Mononuclear cell (primary cell): ENCODE measurements at regions not wholly inside any gene's neighbourhood (a gene's known extent, or its start where the extent isn't known, plus 50 kb on each side); places are given as distances from the start of the nearest gene placed in this dataset.
"Not testable (repeated sequence)": the region's sequence is repeated elsewhere in the genome, so short reads cannot be mapped to it uniquely, and the experiment has no call there.

Source experiments
- H3K27me3 ChIP-seq: 2 replicates; pipeline ENCODE4 v1.6.0; 2011; ENCODE audit warnings: low read length, control low read depth; ENCODE audit not compliant: insufficient read depth
- H3K4me1 ChIP-seq: 2 replicates; pipeline ENCODE4 v1.5.1; 2011; ENCODE audit warnings: mild to moderate bottlenecking, low read length, control low read depth; ENCODE audit not compliant: insufficient read depth
- H3K4me3 ChIP-seq: 2 replicates; pipeline ENCODE4 v1.5.1; 2011; ENCODE audit warnings: mild to moderate bottlenecking, low read length, moderate library complexity
- H3K9me3 ChIP-seq: 2 replicates; pipeline ENCODE4 v1.5.1; 2011; ENCODE audit warnings: low read depth, mild to moderate bottlenecking, control low read depth, low read length

DNA sequence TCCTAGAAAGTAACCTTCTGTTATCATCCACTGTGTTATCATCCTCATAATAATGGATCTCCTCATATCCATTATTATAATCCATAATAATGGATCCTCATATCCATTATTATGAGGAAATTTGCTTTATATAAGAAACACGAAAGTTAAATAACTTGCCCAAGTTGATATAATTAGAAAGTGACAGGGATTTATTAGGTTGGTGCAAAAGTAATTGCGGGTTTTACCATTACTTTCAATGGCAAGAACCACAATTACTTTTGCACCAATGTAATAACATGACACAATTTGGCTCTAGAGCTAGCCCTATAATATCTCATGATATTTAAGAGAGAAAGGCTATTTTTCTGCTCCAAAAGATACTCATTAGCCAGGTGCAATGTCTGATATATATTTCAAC is 275.7 kb upstream of the STXBP5 start:
- no peaks in the 10 kb centered on the region for H3K9me3 ChIP-seq

DNA sequence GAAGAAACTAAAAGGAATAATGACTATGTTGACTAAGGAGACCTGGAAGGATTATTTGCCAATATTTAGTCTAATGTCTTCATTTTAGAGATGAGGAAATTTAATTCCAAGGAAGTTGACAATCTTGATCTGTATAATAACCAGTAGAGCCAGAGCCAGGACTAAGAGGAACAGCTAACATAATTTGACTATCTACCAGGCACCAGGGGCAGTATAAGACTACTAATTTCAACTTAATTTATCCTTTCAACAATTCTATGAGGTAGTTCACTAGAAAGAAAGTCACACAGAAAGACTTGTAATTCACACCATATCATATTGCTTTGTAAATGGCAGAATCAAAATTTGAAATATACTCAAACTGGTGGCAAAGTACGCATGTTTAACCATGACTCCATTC is 273.0 kb upstream of the STXBP5 start:
- Histone ChIP-seq H3K4me3 (no peak overlapping the region), H3K9me3 (no peaks in the 10 kb centered on the region), H3K4me1 (no peaks in the 10 kb centered on the region), H3K27me3 (no peaks in the 10 kb centered on the region)

More for the DNA sequence above, 275.7 kb upstream of the STXBP5 start:
- Histone ChIP-seq H3K4me1 (no peaks in the 10 kb centered on the region), H3K27me3 (no peaks in the 10 kb centered on the region), H3K4me3 (no peak overlapping the region)

DNA sequence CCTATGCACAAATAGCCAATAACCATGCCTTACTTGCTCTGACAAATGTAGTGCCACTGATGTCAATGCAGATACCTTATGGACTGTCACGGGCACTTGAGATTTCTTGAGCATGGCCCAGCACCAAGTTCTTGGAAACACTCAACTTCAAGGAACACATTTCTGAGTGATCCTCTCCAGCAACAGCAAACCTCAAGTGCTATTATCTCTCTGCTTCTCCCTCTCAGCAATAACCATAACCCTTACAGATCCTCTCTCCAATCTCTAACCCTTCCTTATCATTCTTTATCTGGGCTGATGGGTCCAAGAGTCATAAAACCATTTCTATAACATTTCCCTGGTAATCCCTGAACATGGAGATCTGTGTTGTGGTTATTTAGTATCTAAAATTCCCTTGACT is 266.9 kb upstream of the STXBP5 start:
- no peaks in the 10 kb centered on the region for H3K4me1 ChIP-seq
- H3K27me3 ChIP-seq = no peaks in the 10 kb centered on the region
- H3K9me3 ChIP-seq = no peaks in the 10 kb centered on the region
- H3K4me3 ChIP-seq = no peak overlapping the region

DNA sequence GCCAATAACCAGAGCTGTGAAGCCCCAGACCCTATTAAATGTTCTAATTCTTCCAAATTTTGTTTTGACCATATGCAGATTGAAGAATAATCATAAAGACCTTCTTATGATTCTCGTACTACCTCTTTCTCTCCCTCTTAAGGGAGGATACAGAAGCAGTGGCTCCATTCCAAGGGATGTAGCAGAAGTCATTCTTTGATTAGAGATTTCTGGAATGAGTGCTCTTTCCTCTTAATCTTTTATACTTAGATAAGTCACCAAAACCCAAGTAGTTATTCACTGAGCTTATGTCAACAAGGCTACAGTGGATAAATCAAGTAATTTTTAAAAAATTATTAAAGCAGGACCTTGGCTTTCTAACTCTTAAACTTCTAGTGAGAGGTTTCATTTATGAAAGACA is 266.0 kb upstream of the STXBP5 start:
- Histone ChIP-seq H3K27me3 (no peaks in the 10 kb centered on the region), H3K4me1 (no peaks in the 10 kb centered on the region), H3K4me3 (no peak overlapping the region)

DNA sequence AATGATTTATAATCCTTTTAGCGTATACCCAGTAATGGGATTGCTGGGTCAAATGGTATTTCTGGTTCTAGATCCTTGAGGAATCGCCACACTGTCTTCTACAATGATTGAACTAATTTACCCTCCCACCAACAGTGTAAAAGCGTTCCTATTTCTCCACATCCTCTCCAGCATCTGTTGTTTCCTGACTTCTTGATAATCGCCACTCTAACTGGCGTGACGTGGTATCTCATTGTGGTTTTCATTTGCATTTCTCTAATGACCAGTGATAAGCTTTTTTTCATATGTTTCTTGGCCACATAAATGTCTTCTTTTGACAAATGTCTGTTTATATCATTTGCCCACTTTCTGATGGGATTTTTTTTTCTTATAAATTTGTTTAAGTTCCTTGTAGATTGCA is 264.8 kb upstream of the STXBP5 start:
- H3K4me1 ChIP-seq, H3K9me3 ChIP-seq: not testable (repeated sequence)

More for the DNA sequence above, 266.0 kb upstream of the STXBP5 start:
- no peaks in the 10 kb centered on the region for H3K9me3 ChIP-seq

DNA sequence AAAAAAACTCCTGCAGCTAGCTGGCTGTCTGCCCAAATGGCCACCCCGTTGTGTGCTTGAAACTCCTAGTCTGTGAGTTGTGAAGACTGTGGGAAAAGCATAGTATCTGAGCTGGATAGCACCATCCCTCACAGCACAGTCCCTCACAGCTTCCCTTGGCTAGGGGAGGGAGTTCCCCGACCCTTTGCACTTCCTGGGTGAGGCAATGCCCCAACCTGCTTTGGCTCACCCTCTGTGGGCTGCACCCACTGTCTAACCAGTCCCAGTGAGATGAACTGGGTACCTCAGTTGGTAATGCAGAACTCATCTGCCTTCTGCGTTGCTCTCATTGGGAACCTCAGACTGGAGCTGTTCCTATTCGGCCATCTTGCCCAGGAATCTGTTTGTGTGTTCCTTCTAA is 260.6 kb upstream of the STXBP5 start:
- no peaks in the 10 kb centered on the region for H3K27me3 ChIP-seq
- H3K4me3 ChIP-seq = no peak overlapping the region
- H3K9me3 ChIP-seq = no peaks in the 10 kb centered on the region
- no peaks in the 10 kb centered on the region for H3K4me1 ChIP-seq

More for the DNA sequence above, 264.8 kb upstream of the STXBP5 start:
- not testable (repeated sequence) for H3K27me3 ChIP-seq, H3K4me3 ChIP-seq

DNA sequence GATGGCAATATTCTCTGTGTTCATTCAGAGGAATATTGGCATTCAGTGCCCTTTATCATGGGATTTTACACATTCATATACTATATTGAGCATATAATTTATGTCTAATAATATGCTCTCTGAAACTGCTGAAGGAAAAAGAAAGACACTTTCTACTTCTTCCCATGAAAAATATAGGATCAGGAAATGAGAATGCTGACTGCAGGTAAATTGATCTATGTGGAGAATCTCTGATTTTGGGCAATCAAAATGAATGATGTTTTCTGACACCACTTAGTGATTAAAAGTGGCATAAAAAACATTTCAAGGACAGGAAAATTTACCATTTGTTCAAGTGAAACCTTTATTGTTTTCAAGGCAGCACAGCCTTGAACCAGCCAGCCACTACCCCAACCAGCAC is 260.1 kb upstream of the STXBP5 start:
- no peaks in the 10 kb centered on the region for H3K9me3 ChIP-seq
- H3K4me3 ChIP-seq = no peak overlapping the region

DNA sequence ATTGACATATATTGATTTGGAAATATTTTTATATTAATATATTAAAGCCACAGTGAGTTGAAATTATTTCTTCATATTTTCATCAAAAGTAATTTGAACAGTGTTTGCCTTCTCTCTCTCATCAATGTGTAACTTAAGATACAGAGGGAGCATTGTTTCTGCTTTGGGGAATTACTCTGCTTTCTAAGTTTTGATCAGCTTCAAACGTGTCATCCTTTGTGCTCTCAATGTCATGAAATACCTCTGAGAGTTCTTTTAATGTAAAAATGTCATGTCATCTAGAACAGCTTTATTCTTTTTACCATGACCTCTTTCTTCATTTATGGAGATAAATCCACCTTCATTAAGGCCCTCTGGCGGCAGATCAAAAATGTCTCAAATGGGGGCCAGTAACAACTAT is 259.4 kb upstream of the STXBP5 start:
- H3K4me1 ChIP-seq = no peaks in the 10 kb centered on the region
- H3K4me3 ChIP-seq = no peak overlapping the region
- no peaks in the 10 kb centered on the region for H3K27me3 ChIP-seq
- H3K9me3 ChIP-seq = no peaks in the 10 kb centered on the region

More for the DNA sequence above, 260.1 kb upstream of the STXBP5 start:
- no peaks in the 10 kb centered on the region for H3K27me3 ChIP-seq
- no peaks in the 10 kb centered on the region for H3K4me1 ChIP-seq

DNA sequence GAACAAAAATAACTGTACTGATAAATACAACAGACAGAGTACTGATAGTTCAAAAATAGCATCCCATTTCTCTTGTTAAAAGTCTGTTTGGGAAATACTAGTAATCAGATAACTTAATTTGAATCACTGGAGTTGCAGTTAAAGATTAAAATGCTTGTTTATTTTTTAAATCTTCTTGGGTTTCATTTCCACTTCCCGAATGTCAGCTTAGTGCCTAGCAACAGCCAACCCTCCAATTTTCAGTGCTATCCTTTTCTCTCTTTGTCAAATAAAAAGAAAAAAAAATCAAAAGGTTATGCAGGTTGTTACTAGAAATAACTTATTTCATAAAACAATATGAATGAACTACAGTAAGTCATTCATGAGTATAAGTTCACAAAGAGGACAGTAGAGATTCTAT is 257.7 kb upstream of the STXBP5 start:
- Histone ChIP-seq H3K27me3 (no peaks in the 10 kb centered on the region), H3K9me3 (no peaks in the 10 kb centered on the region), H3K4me3 (no peak overlapping the region), H3K4me1 (peaks cover 11% of the 10 kb centered on the region)

DNA sequence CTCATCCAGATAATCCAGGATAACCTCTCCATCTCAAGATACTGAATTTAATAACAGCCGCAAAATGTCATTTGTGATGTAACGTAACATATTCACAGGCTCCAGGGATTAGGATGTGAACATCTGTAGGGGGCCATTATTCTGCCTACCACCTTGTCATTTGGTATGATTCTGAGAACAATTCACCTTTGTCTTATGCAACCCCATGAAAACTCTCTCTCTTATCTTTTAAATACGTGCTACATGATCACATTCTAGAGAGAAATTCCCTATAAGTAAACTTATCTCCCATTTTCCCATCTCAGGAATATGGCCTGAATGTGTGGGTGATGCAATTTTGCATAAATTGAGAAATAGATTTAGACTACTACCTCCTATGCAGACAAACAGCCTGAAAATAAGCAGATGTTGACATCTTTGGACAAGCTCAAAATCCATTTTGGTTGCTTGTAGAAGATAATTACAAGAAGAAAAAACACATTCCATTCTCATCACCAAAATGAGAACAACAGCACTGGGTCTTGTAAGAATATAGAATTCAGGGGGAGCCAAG is 255.4 kb upstream of the STXBP5 start:
- H3K4me1 ChIP-seq = peaks cover 11% of the 10 kb centered on the region
- no peaks in the 10 kb centered on the region for H3K27me3 ChIP-seq
- H3K9me3 ChIP-seq = no peaks in the 10 kb centered on the region
- no peak overlapping the region for H3K4me3 ChIP-seq

DNA sequence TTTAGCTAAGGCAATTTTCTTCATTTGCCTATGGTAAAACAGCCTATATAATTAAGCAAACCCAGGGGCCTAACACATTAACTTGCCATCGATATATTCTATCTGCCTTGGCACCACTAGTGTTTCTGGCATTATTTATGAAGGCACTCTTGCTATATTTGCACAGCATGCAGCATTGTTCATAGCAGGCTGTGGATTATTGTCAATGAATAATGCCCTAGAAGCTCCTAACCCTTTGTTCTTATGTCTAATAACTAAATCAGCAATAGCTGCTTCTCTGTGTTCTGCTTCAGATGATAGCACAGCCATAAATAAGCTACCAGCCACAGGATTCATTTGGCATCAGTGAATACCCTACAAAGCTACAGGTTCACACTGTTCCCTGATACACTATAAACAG is 254.8 kb upstream of the STXBP5 start:
- H3K9me3 ChIP-seq = no peaks in the 10 kb centered on the region
- no peaks in the 10 kb centered on the region for H3K27me3 ChIP-seq

DNA sequence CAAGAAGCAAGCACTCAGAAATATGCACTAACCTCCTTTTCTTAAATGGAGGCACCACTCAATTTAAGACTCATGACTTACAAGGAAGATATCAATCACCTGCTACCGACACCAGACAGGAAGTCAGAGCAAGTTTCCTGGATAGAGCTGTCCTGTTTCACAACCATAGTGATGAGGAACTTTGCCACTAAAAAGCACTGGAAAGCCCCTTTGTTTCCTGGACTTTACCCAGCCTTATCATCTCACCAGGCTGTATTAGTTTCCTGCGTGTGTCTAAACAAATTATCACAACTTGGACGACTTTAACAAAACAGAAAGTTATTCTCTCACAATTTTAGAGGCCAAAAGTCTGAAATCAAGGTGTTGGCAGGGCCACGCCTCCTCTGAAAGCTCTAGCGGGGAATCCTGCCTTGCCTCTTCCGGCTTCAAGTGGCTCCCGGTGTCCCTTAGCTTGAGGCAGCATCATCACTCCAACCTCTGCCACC is 253.8 kb upstream of the STXBP5 start:
- Histone ChIP-seq H3K27me3 (no peaks in the 10 kb centered on the region), H3K9me3 (no peaks in the 10 kb centered on the region), H3K4me1 (peaks cover 11% of the 10 kb centered on the region), H3K4me3 (no peak overlapping the region)

More for the DNA sequence above, 254.8 kb upstream of the STXBP5 start:
- H3K4me3 ChIP-seq = no peak overlapping the region
- H3K4me1 ChIP-seq = peaks cover 11% of the 10 kb centered on the region

DNA sequence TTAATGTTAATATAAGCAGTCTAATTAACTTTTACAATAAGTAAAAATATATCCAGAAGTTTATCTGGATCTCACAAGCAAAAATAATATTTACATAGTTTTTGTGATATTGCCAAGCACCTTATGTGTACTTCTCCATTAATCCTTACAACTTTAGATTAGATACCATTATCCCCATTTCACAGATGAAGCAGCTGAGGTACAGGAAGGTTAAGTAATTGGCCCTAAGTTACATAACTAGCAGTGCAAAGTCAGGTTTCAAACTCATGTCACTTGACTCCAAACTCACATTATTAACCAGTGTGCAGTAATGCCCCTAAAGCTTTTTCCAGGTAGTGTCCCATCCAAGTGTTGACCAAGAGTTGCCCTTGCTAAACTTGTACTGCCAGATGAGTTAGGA is 248.6 kb upstream of the STXBP5 start:
- Histone ChIP-seq H3K27me3 (no peaks in the 10 kb centered on the region), H3K4me3 (no peak overlapping the region), H3K9me3 (no peaks in the 10 kb centered on the region), H3K4me1 (peaks cover 5% of the 10 kb centered on the region)

DNA sequence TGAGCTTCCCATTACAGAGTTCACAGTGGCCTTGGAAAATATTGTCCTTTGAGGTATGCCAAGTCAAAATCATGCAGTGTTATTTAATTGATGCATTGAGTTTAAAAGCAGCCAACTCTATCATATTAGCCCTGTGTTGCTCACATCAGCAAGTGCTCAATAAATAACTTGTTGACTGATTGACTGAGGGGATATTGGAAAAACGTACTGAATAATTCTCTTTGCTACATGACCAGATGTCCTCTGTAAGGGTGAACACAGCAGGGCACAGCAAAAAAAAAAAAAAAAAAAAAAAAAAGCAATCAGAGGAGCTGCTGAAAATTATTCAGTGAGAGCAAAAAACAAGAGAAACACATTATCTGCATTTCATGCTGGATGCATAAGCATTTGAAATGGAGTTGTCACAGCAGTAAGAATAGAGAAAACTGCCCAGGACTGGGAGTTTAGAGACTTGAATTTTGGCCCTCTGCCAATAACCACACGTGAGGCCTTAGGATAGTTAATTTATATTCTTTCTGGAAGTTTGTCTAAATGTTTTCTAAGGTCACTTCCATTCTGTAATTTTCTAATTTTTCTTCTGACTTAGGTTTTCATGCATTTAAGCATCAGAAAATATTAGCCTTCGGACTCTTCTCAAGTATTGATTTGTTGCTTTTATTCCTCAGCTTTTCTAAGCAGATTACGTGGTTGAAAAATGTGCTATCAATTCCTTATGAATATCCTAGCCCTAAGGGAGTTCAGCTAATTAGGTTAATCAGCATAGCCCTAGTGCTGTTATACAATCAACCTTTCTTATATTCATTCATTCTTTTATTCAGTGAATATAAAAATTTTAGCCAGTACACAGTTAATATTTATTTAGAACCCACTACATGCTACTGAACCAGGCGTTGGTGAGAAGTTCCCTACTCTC is 246.8 kb upstream of the STXBP5 start:
- H3K9me3 ChIP-seq = no peaks in the 10 kb centered on the region
- no peaks in the 10 kb centered on the region for H3K4me1 ChIP-seq
- H3K27me3 ChIP-seq = no peaks in the 10 kb centered on the region
- H3K4me3 ChIP-seq = no peak overlapping the region

DNA sequence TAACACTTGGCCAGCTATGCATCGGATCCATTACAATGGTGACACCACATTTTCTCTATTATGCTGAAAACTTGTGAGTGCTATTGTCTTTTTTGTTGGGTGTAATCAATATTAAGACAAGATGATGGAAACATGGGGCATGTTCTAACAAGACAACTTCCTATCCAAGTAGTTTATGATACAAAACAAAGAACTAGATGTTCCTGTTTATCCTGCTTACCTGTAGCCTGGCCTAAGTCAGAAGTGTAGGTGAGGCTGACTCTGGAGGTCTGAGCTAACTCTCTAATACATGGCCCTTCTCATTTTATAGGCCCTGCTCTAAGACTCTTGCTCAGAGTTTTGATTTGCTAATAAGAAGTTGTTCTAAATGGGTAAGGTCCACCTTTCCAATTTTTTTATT is 242.4 kb upstream of the STXBP5 start:
- no peaks in the 10 kb centered on the region for H3K27me3 ChIP-seq
- H3K9me3 ChIP-seq = no peaks in the 10 kb centered on the region
- no peaks in the 10 kb centered on the region for H3K4me1 ChIP-seq
- no peak overlapping the region for H3K4me3 ChIP-seq

DNA sequence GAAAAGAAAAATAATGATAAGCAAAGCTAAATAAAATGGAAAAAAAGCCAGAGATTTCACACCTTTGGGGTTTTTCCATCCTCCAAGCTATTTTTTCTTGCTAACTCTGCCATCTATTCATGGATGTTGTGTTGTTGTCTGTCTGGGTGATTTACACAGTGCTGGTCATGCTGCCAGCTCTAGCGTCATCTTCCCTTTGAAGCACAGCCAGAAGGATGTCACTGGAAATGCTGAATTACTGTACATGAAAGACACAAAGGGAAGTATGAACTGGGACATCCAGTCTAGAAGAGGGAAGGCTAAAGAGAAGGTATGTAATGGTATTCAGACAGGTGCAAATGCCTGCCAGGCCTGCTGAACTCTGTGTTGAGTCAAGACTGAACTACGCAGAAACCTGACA is 241.9 kb upstream of the STXBP5 start:
- Histone ChIP-seq H3K9me3 (no peaks in the 10 kb centered on the region), H3K4me1 (no peaks in the 10 kb centered on the region), H3K4me3 (no peak overlapping the region), H3K27me3 (no peaks in the 10 kb centered on the region)
